H1 (cell line): ENCODE measurements at regions not wholly inside any gene's neighbourhood (a gene's known extent, or its start where the extent isn't known, plus 50 kb on each side); places are given as distances from the start of the nearest gene placed in this dataset.

Experiments
- ASH2L ChIP-seq: fragments of 200-600, 300-600 bp; sonication (generic); IDR thresholded peaks from one replicate; pipeline ENCODE4 v1.7.1; 2017; ENCODE audit warnings: low read length
- NRF1 ChIP-seq: IDR thresholded peaks from 2 replicates; pipeline ENCODE4 v1.6.1; 2011; ENCODE audit warnings: mild to moderate bottlenecking, low read depth, low read length, improper control_type of control experiment
- TEAD4 ChIP-seq: IDR thresholded peaks from 2 replicates; pipeline ENCODE4 v1.6.1; 2012; ENCODE audit warnings: low read depth, low read length, inconsistent platforms, mixed read lengths

DNA sequence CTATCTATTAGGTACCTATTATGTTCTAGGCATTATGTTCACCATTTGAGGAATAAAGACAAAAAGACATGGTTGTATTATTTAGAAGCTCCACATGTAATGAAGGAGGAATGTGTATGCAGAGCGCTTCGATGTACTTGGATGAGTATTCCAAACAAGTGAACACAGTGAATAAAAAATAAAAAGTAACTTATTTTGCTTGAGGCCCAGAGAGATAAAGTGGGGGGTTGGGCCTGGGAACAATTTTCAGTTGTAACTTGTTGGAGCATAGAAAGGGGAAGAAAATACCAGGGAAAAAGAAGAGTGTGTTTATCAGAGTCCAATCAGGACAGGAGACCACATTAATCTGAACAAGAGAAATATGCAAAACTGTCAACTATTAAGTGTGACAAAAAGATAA lies 445.7 kb upstream of the BCHE start (continued):
- no peak for TF ChIP-seq NRF1
- TF ChIP-seq TEAD4, result no peak
- TF ChIP-seq ASH2L, result no peak
